WERI-Rb-1 (cell line): ENCODE measurements at regions not wholly inside any gene's neighbourhood (a gene's known extent, or its start where the extent isn't known, plus 50 kb on each side); places are given as distances from the start of the nearest gene placed in this dataset.

Experiments
- DNase-seq: peaks from one replicate; pipeline ENCODE4 v3.0.0-alpha.2; 2020
- H3K27ac ChIP-seq: fragments of 250-450 bp; sonication (Bioruptor Pico); 2 replicates; pipeline ENCODE4 v1.5.1; 2020; ENCODE audit warnings: mild to moderate bottlenecking, moderate library complexity
- H3K27me3 ChIP-seq: fragments of 250-450 bp; sonication (Bioruptor Pico); 2 replicates; pipeline ENCODE4 v1.5.1; 2021; ENCODE audit warnings: mild to moderate bottlenecking, low read depth, moderate library complexity; ENCODE audit not compliant: insufficient read depth, severe bottlenecking
- H3K36me3 ChIP-seq: fragments of 250-450 bp; sonication (Bioruptor Pico); 2 replicates; pipeline ENCODE4 v1.5.1; 2020; ENCODE audit warnings: mild to moderate bottlenecking, moderate library complexity
- H3K4me3 ChIP-seq: 2 replicates; pipeline ENCODE4 v1.5.1; 2011; ENCODE audit warnings: low read depth, mild to moderate bottlenecking, control low read depth, low read length
- H3K9me3 ChIP-seq: fragments of 250-450 bp; sonication (Bioruptor Pico); 2 replicates; pipeline ENCODE4 v1.5.1; 2021; ENCODE audit warnings: mild to moderate bottlenecking, moderate library complexity; ENCODE audit not compliant: severe bottlenecking
- CTCF ChIP-seq: IDR thresholded peaks from 2 replicates; pipeline ENCODE4 v1.5.1; 2011; ENCODE audit warnings: low read depth, mild to moderate bottlenecking, control low read depth, inconsistent platforms, low read length

DNA sequence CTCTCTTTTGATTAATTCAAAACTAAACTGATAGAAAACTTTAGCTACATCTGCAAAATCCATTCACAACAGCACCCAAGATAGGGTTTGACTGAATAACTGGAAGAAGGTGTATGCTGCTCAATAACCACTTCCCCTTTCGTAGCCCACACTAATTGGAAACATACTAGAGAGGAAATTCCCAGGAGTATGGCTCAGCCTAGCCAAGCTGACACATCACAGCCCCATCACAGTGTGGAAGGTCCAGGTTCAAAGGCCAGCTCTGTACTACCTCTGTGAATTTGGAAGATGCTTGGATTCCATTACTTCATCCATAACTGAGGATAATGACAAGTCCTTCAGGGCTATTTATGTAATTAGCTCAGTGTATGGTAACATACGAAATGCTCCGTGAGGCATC lies 185.4 kb downstream of the FBXO15 start:
- no peak for DNase-seq
- Histone ChIP-seq H3K36me3 (no peaks in the 10 kb centered on the region), H3K27me3 (no peaks in the 10 kb centered on the region), H3K9me3 (no peaks in the 10 kb centered on the region), H3K27ac (no peak overlapping the region), H3K4me3 (no peak overlapping the region)
- TF ChIP-seq CTCF = no peak

GRCh38 chr18:73961804-73962203 lies 185.8 kb downstream of the FBXO15 start:
- no peaks in the 10 kb centered on the region for H3K36me3 ChIP-seq
- H3K9me3 ChIP-seq = no peaks in the 10 kb centered on the region
- TF ChIP-seq CTCF = no peak
- DNase-seq = no peak
- H3K27ac ChIP-seq = no peak overlapping the region
- no peak overlapping the region for H3K4me3 ChIP-seq
- H3K27me3 ChIP-seq = no peaks in the 10 kb centered on the region

GRCh38 chr18:73959352-73959751 lies 188.3 kb downstream of the FBXO15 start:
- no peak for DNase-seq

GRCh38 chr18:73954268-73954667 lies 193.4 kb downstream of the FBXO15 start:
- Histone ChIP-seq H3K27ac (no peak overlapping the region), H3K36me3 (no peaks in the 10 kb centered on the region), H3K27me3 (no peaks in the 10 kb centered on the region), H3K4me3 (no peak overlapping the region), H3K9me3 (no peaks in the 10 kb centered on the region)
- DNase-seq = no peak
- no peak for TF ChIP-seq CTCF

More at GRCh38 chr18:73959352-73959751, 188.3 kb downstream of the FBXO15 start:
- H3K36me3 ChIP-seq = no peaks in the 10 kb centered on the region
- no peak overlapping the region for H3K4me3 ChIP-seq
- H3K27ac ChIP-seq = no peak overlapping the region
- no peaks in the 10 kb centered on the region for H3K27me3 ChIP-seq
- H3K9me3 ChIP-seq = no peaks in the 10 kb centered on the region
- TF ChIP-seq CTCF = no peak

DNA sequence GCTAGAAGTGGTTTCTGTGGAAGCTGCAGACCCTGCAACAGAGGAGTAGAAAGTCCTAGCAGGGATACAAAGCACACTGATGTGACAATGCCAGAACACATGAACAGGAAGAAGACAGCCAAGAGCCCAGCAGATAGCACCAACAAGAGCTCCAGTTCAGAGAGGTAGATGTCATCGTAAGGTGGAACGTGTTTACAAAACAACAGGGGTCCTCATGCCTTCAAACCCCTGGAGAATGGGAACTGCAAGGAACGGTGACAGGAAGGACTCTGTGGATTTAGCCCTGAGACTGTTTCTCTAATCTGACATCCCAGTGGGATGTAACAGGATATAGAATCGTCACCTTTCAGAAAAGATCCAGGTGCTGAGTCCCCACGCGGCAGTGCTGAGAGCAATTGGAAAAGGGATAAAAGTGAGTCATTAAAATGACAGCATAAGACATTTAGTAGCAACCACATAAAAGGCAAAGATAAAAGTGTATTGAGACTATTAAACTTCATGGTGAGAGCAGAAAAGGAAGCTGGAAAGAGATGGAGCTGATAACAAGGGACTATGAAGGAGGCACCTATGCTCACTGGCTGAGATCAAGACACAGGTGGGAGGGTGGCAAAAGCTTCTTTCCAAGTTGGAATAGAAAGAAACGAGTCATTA lies 195.2 kb downstream of the FBXO15 start:
- H3K27me3 ChIP-seq = no peaks in the 10 kb centered on the region
- no peak overlapping the region for H3K4me3 ChIP-seq
- no peaks in the 10 kb centered on the region for H3K36me3 ChIP-seq
- no peaks in the 10 kb centered on the region for H3K9me3 ChIP-seq
- no peak overlapping the region for H3K27ac ChIP-seq
- no peak for TF ChIP-seq CTCF
- DNase-seq = no peak

DNA sequence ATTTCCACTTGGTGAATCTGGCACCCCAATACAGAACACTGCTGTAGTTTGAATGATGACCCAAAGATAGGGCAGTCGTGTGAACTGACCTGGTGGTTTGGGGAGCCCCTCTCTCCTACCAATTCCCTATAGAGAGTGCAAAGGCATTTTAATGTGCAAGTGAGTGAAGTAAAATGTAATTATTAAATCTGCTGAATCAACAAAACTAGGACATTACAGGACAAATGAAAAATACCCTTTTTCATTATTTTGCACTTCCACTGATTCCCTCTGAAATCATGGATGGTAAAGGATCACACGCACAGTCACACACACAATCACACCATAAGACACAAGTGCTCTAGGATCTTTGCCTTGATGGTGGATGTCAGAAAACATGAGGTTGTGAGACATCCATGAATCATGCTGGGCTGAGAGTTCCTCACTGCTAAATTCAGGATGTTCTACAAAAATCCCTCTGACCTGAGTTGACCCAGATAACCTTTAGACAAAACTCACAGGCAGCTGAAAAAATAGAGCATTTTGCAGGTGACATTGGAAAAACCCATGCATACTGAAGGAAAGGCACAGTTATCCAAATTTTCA lies 197.4 kb downstream of the FBXO15 start:
- Histone ChIP-seq H3K9me3 (peaks cover 5% of the 10 kb centered on the region), H3K4me3 (no peak overlapping the region), H3K27me3 (no peaks in the 10 kb centered on the region), H3K36me3 (no peaks in the 10 kb centered on the region), H3K27ac (no peak overlapping the region)
- DNase-seq = no peak
- no peak for TF ChIP-seq CTCF
